PFSK-1 (cell line): ENCODE measurements at regions not wholly inside any gene's neighbourhood (a gene's known extent, or its start where the extent isn't known, plus 50 kb on each side); places are given as distances from the start of the nearest gene placed in this dataset.

Experiments
- FOXP2 ChIP-seq: optimal IDR thresholded peaks from 2 replicates; pipeline ENCODE3; 2011; ENCODE audit warnings: borderline replicate concordance, control low read depth, inconsistent platforms; ENCODE audit not compliant: insufficient read depth; ENCODE audit errors: extremely low read length, extremely low read depth
- POLR2AphosphoS5 ChIP-seq: IDR thresholded peaks from 2 replicates; pipeline ENCODE4 v1.6.1; 2012; ENCODE audit warnings: low read depth, mild to moderate bottlenecking, control low read depth, low read length, moderate library complexity
- TAF1 ChIP-seq: IDR thresholded peaks from 2 replicates; pipeline ENCODE4 v1.6.1; 2012; ENCODE audit warnings: low read length, control low read depth, borderline replicate concordance; ENCODE audit not compliant: insufficient read depth
- TF ChIP-seq, protein P1 (sequence below), 2 experiments: IDR thresholded peaks; 2 replicates each; pipeline versions ENCODE4 v1.6.1 to v1.8.0; 2011 to 2012; ENCODE audit warnings: low read depth in 2 of 2, low read length in 2 of 2, control low read depth in 1 of 2, inconsistent platforms in 1 of 2, mild to moderate bottlenecking in 1 of 2, moderate library complexity in 1 of 2; ENCODE audit not compliant: insufficient read depth in 1 of 2

DNA sequence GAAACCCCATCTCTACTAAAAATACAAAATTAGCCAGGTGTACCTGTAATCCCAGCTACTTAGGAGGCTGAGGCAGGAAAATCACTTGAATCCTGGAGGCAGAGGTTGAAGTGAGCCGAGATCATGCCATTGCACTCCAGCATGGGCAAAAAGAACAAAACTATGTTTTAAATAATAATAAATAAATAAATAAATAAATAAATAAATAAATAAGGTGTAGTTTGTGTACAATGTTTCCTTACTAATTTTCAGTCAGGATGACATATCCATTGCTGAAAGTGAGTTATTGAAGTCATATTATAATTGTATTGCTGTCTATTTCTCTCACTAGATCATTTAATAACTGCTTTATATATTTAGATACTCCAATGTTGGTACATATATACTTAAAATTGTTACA, 581.5 kb upstream of the DAB2 start:
- TF ChIP-seq POLR2AphosphoS5, result no peak
- TF ChIP-seq, protein P1, sequence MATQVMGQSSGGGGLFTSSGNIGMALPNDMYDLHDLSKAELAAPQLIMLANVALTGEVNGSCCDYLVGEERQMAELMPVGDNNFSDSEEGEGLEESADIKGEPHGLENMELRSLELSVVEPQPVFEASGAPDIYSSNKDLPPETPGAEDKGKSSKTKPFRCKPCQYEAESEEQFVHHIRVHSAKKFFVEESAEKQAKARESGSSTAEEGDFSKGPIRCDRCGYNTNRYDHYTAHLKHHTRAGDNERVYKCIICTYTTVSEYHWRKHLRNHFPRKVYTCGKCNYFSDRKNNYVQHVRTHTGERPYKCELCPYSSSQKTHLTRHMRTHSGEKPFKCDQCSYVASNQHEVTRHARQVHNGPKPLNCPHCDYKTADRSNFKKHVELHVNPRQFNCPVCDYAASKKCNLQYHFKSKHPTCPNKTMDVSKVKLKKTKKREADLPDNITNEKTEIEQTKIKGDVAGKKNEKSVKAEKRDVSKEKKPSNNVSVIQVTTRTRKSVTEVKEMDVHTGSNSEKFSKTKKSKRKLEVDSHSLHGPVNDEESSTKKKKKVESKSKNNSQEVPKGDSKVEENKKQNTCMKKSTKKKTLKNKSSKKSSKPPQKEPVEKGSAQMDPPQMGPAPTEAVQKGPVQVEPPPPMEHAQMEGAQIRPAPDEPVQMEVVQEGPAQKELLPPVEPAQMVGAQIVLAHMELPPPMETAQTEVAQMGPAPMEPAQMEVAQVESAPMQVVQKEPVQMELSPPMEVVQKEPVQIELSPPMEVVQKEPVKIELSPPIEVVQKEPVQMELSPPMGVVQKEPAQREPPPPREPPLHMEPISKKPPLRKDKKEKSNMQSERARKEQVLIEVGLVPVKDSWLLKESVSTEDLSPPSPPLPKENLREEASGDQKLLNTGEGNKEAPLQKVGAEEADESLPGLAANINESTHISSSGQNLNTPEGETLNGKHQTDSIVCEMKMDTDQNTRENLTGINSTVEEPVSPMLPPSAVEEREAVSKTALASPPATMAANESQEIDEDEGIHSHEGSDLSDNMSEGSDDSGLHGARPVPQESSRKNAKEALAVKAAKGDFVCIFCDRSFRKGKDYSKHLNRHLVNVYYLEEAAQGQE (IDR thresholded peaks at IDR 0.05; ENCODE audit: insufficient read depth in 1 of 2, low read depth in 2 of 2, low read length in 2 of 2), result no peak
- TF ChIP-seq TAF1, result no peak
- no peak for TF ChIP-seq FOXP2
